Panc1 (cell line): ENCODE measurements at regions not wholly inside any gene's neighbourhood (a gene's known extent, or its start where the extent isn't known, plus 50 kb on each side); places are given as distances from the start of the nearest gene placed in this dataset.

ENCODE experiments used
- ATAC-seq: fragments of 200-7000 bp; cut with Tn5 transposase; 2 replicates; pipeline ENCODE4 v1.9.1; 2020; ENCODE audit warnings: mild to moderate bottlenecking, moderate library complexity
- BruUV-seq: library from RNA; stranded (reverse); fragments of 400-500 nt; replicated peaks from 2 replicates; lab custom pipeline; 2021; lab: Mats Ljungman, UMichigan
- CTCF ChIA-PET: fragments of 300-600 bp; sonication (Branson Sonifier 250); formaldehyde crosslinking; loops from one replicate; lab custom pipeline; 2022; ENCODE audit warnings: antibody characterized with exemption; lab: Charles Lee
- POLR2A ChIA-PET: fragments of 300-600 bp; sonication (Branson Sonifier 250); formaldehyde crosslinking; loops from one replicate; lab custom pipeline; 2022; ENCODE audit warnings: antibody characterized with exemption; lab: Charles Lee
- DNase-seq: peaks from one replicate; pipeline ENCODE4 v3.0.0-alpha.2; 2010; ENCODE audit warnings: low read depth, low spot score
- H3K27ac ChIP-seq: 2 replicates; pipeline ENCODE4 v1.5.1; 2011; ENCODE audit warnings: mild to moderate bottlenecking, low read length, inconsistent platforms
- H3K27me3 ChIP-seq: fragments of 200-500 bp; sonication (Bioruptor generic); 2 replicates; pipeline ENCODE4 v1.6.0; 2014; ENCODE audit warnings: low read length, inconsistent platforms; ENCODE audit not compliant: control insufficient read depth, insufficient read depth
- H3K36me3 ChIP-seq: fragments of 200-500 bp; sonication (Bioruptor generic); 2 replicates; pipeline ENCODE4 v1.5.1; 2014; ENCODE audit warnings: inconsistent platforms, mild to moderate bottlenecking, low read length, moderate library complexity; ENCODE audit not compliant: control insufficient read depth, insufficient read depth
- H3K4me1 ChIP-seq: 2 replicates; pipeline ENCODE4 v1.5.1; 2011; ENCODE audit warnings: inconsistent platforms, mild to moderate bottlenecking, low read length, moderate library complexity; ENCODE audit not compliant: control insufficient read depth, insufficient read depth
- H3K4me3 ChIP-seq, 2 experiments: 2 replicates each; pipeline ENCODE4 v1.5.1; 2011 to 2012; ENCODE audit warnings: low read depth in 2 of 2, low read length in 2 of 2, mild to moderate bottlenecking in 2 of 2, inconsistent platforms in 1 of 2, moderate library complexity in 1 of 2
- H3K9me3 ChIP-seq: fragments of 200-500 bp; sonication (Bioruptor generic); 2 replicates; pipeline ENCODE4 v1.5.1; 2014; ENCODE audit warnings: low read depth, mild to moderate bottlenecking, inconsistent platforms, low read length, moderate library complexity; ENCODE audit not compliant: control insufficient read depth, insufficient read depth
- POLR2AphosphoS5 ChIP-seq: IDR thresholded peaks from 2 replicates; pipeline ENCODE4 v1.6.1; 2012; ENCODE audit warnings: mild to moderate bottlenecking, low read depth, low read length, moderate library complexity
- REST ChIP-seq, 2 experiments: IDR thresholded peaks; 2 replicates each; pipeline ENCODE4 v1.6.1; 2011 to 2012; ENCODE audit warnings: low read depth in 2 of 2, control low read depth in 1 of 2, low read length in 1 of 2, mild to moderate bottlenecking in 1 of 2, moderate library complexity in 1 of 2; ENCODE audit not compliant: insufficient read depth in 1 of 2
- SIN3A ChIP-seq: IDR thresholded peaks from 2 replicates; pipeline ENCODE4 v1.6.1; 2012; ENCODE audit warnings: low read depth, mild to moderate bottlenecking, low read length, moderate library complexity, borderline replicate concordance; ENCODE audit not compliant: insufficient read depth
- TCF7L2 ChIP-seq: IDR thresholded peaks from 2 replicates; pipeline ENCODE4 v1.6.1; 2011; ENCODE audit warnings: mild to moderate bottlenecking, low read depth, low read length, inconsistent platforms
- in situ Hi-C: cut with HindIII; loops from 2 replicates; pipeline ENCODE4 v1.10.0; 2016; ENCODE audit warnings: low sequenced_read_pairs, low pct_unique_long_range_greater_than_20kb
- intact Hi-C: fragments of 100-400 bp; cut with micrococcal nuclease; formaldehyde crosslinking; loops from one replicate; pipeline ENCODE4 v1.10.0; 2022; ENCODE audit not compliant: unreplicated experiment
- TF ChIP-seq, protein P1 (sequence below): fragments of 450-650 bp; IDR thresholded peaks from 2 replicates; pipeline ENCODE4 v1.5.1; 2017; ENCODE audit warnings: mild to moderate bottlenecking

- Histone ChIP-seq H3K4me1 (no peaks in the 10 kb centered on the region), H3K9me3 (no peaks in the 10 kb centered on the region), H3K36me3 (no peaks in the 10 kb centered on the region), H3K27ac (no peak overlapping the region), H3K4me3 (no peak overlapping the region), H3K27me3 (no peaks in the 10 kb centered on the region)
- DNase-seq = no peak
- ChIA-PET CTCF (no interaction called here), POLR2A (no interaction called here)
- ATAC-seq = no peak
- intact Hi-C loops = no loop called here
- in situ Hi-C loops = no loop called here
- TF ChIP-seq, protein P1, sequence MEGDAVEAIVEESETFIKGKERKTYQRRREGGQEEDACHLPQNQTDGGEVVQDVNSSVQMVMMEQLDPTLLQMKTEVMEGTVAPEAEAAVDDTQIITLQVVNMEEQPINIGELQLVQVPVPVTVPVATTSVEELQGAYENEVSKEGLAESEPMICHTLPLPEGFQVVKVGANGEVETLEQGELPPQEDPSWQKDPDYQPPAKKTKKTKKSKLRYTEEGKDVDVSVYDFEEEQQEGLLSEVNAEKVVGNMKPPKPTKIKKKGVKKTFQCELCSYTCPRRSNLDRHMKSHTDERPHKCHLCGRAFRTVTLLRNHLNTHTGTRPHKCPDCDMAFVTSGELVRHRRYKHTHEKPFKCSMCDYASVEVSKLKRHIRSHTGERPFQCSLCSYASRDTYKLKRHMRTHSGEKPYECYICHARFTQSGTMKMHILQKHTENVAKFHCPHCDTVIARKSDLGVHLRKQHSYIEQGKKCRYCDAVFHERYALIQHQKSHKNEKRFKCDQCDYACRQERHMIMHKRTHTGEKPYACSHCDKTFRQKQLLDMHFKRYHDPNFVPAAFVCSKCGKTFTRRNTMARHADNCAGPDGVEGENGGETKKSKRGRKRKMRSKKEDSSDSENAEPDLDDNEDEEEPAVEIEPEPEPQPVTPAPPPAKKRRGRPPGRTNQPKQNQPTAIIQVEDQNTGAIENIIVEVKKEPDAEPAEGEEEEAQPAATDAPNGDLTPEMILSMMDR = no peak
- TF ChIP-seq SIN3A (no peak), POLR2AphosphoS5 (no peak)
- BruUV-seq = no TSS peak
These were observed 1697.2 kb upstream of the PCDH20 start for GRCh38 chr13:63112799-63113395.

DNA sequence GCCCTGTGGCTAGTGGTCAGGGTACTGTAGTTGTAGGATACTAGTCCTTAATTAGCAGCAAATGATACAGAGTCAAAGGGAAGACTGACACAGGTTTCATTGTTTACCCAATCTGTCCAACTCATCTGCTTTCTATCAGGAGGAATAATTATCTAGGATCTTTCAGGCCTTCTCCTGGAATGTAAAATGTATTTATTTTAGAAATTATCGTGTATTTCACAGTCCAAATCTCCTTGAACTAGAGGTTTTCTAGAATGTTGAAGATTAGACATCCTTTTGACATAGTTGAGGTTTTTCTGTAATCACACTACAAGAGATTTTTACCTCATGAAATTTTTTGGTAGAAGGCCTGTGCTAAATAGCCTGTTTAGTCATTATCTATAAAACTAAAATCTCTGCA is 1694.8 kb upstream of the PCDH20 start:
- intact Hi-C loops = no loop called here
- CTCF ChIA-PET = no interaction called here

More for the DNA sequence above, 1694.8 kb upstream of the PCDH20 start:
- DNase-seq = no peak
- Histone ChIP-seq H3K4me1 (no peaks in the 10 kb centered on the region), H3K27me3 (no peaks in the 10 kb centered on the region), H3K9me3 (no peaks in the 10 kb centered on the region), H3K4me3 (no peak overlapping the region), H3K36me3 (no peaks in the 10 kb centered on the region), H3K27ac (no peak overlapping the region)
- POLR2A ChIA-PET = no interaction called here
- ATAC-seq = no peak
- TF ChIP-seq REST (IDR thresholded peaks at IDR 0.05; ENCODE audit: insufficient read depth in 1 of 2, low read depth in 2 of 2, low read length in 1 of 2) (no peak), POLR2AphosphoS5 (no peak), SIN3A (no peak), TCF7L2 (no peak)
- TF ChIP-seq, protein P1 = no peak
- in situ Hi-C loops = no loop called here
- BruUV-seq = no TSS peak
